Transverse colon (tissue), 4 donors: ENCODE measurements at regions not wholly inside any gene's neighbourhood (a gene's known extent, or its start where the extent isn't known, plus 50 kb on each side); places are given as distances from the start of the nearest gene placed in this dataset.
A peak's percentile ranks its signal among the peaks of the same experiment; 100 is the strongest.

Experiments used
- DNase-seq: peaks from one replicate; pipeline ENCODE4 v3.0.0-alpha.2; 2019
- H3K27ac ChIP-seq, 4 donors: fragments of 200-600 bp; sonication (generic); 2 replicates each; pipeline ENCODE4 v1.5.1; 2016 to 2018; ENCODE audit warnings: inconsistent platforms in 4 of 4
- H3K27me3 ChIP-seq: fragments of 200-600 bp; sonication (generic); 2 replicates; pipeline ENCODE4 v1.5.1; 2017; ENCODE audit warnings: inconsistent platforms
- H3K36me3 ChIP-seq, 4 donors: fragments of 200-600 bp; sonication (generic); 2 replicates each; pipeline ENCODE4 v1.5.1; 2017 to 2019; ENCODE audit warnings: inconsistent platforms in 4 of 4
- H3K4me1 ChIP-seq, 4 donors: fragments of 200-600 bp; sonication (generic); 2 replicates each; pipeline ENCODE4 v1.5.1; 2017 to 2020; ENCODE audit warnings: inconsistent platforms in 4 of 4
- H3K4me3 ChIP-seq, 4 donors: fragments of 200-600 bp; sonication (generic); 1 replicate in 1 of 4; 2 replicates in 3 of 4; pipeline versions ENCODE4 v1.5.1 to v1.6.1; 2017 to 2019; ENCODE audit warnings: inconsistent platforms in 4 of 4
- H3K9me3 ChIP-seq, 2 donors: fragments of 200-600 bp; sonication (generic); 2 replicates each; pipeline ENCODE4 v1.5.1; 2017 to 2019; ENCODE audit warnings: inconsistent platforms in 2 of 2
- EP300 ChIP-seq: sonication (generic); formaldehyde crosslinking; IDR thresholded peaks from one replicate; pipeline ENCODE4 v1.6.1; 2017; ENCODE audit warnings: antibody characterized with exemption, low read depth
- POLR2A ChIP-seq: fragments of 450-650 bp; IDR thresholded peaks from one replicate; pipeline ENCODE4 v1.6.1; 2016; ENCODE audit warnings: antibody characterized with exemption, mild to moderate bottlenecking, moderate library complexity
- POLR2AphosphoS5 ChIP-seq, 3 donors: sonication (generic); formaldehyde crosslinking; IDR thresholded peaks; one replicate each; pipeline ENCODE4 v1.6.1; 2016; ENCODE audit warnings: antibody characterized with exemption in 3 of 3
- WGBS, 2 donors: methylation state at CpG; one replicate each; pipeline ENCODE4 v1.1.5; 2018; ENCODE audit warnings: low coverage in 1 of 2; 5-methylcytosine and 5-hydroxymethylcytosine counted together
- in situ Hi-C, 4 donors: fragments of 200-750 bp; cut with MboI; loops; one replicate each; pipeline versions ENCODE4 v1.15.0 to v1.15.1; 2017; ENCODE audit warnings: low sequenced_read_pairs in 3 of 4, low pct_ligation_motif_present in 1 of 4, low pct_unique_long_range_greater_than_20kb in 1 of 4
- intact Hi-C: fragments of 100-400 bp; cut with DNase I; formaldehyde crosslinking; loops from one replicate; pipeline ENCODE4 v1.15.1; 2023; ENCODE audit warnings: low total_unique reads
- TF ChIP-seq, protein P1 (sequence below), 5 experiments: fragments of 200-600 bp in 3 of 5; fragments of 450-650 bp in 2 of 5; sonication (generic) in 3 of 5; IDR thresholded peaks; 1 replicate in 2 of 5; 2 replicates in 3 of 5; pipeline ENCODE4 v1.5.1; 2016 to 2017; ENCODE audit warnings: antibody characterized with exemption in 5 of 5, inconsistent platforms in 3 of 5, mild to moderate bottlenecking in 2 of 5, moderate library complexity in 1 of 5

GRCh38 chr1:75990686-75991085 lies 58.5 kb upstream of the ASB17 start:
- peaks cover 4% of the 10 kb centered on the region for H3K27me3 ChIP-seq
- no peak for DNase-seq
- in situ Hi-C loops, result no loop called here
- 46 to 60% methylated on average over 2 to 3 of the region's 3 CpGs for WGBS, 2 donors
- TF ChIP-seq POLR2A (no peak), EP300 (no peak), POLR2AphosphoS5 (IDR thresholded peaks at IDR 0.05) (no peak)
- TF ChIP-seq, protein P1, sequence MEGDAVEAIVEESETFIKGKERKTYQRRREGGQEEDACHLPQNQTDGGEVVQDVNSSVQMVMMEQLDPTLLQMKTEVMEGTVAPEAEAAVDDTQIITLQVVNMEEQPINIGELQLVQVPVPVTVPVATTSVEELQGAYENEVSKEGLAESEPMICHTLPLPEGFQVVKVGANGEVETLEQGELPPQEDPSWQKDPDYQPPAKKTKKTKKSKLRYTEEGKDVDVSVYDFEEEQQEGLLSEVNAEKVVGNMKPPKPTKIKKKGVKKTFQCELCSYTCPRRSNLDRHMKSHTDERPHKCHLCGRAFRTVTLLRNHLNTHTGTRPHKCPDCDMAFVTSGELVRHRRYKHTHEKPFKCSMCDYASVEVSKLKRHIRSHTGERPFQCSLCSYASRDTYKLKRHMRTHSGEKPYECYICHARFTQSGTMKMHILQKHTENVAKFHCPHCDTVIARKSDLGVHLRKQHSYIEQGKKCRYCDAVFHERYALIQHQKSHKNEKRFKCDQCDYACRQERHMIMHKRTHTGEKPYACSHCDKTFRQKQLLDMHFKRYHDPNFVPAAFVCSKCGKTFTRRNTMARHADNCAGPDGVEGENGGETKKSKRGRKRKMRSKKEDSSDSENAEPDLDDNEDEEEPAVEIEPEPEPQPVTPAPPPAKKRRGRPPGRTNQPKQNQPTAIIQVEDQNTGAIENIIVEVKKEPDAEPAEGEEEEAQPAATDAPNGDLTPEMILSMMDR (IDR thresholded peaks at IDR 0.05), result no peak
- no peaks in the 10 kb centered on the region for H3K4me1 ChIP-seq
- intact Hi-C loops, result no loop called here
- H3K36me3 ChIP-seq, result no peaks in the 10 kb centered on the region
- no peak overlapping the region for H3K4me3 ChIP-seq
- no peaks in the 10 kb centered on the region for H3K9me3 ChIP-seq
- no peak overlapping the region for H3K27ac ChIP-seq

DNA sequence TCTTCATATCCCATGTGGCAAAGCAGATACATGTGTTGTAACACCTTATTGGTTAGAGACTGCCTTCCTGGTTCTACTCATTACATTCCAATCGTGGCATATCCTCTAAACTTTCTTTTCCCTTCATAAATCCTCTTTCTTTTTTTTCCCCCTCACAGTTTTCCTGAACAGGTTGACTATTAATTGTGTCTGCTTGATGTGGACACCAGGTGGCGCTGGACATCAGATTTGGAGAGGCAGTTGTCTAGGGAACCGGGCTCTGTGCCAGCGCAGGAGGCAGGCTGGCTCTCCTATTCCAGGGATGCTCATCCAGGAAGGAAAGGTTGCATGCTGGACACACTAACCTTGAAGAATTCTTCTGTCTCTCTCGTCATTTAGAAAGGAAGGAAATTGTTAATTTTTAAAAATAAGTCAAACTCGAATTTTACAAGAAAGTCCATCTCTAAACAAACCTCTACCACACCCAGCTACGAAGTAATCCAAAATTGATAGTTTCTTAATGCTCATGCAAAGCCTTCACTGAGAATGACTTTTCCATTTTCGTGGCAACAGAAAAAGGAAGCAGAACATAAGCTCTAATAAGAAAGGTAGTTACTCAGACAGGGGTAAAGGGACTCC lies 59.4 kb upstream of the ASB17 start:
- in situ Hi-C loops, result no loop called here
- no peak overlapping the region for H3K27ac ChIP-seq
- H3K4me1 ChIP-seq, result no peaks in the 10 kb centered on the region
- DNase-seq, result peak; percentile 90
- 15 to 16% methylated on average over 7 to 8 of the region's 8 CpGs for WGBS, 2 donors
- no peaks in the 10 kb centered on the region for H3K9me3 ChIP-seq
- TF ChIP-seq POLR2AphosphoS5 (IDR thresholded peaks at IDR 0.05), result peak in 2 of 3 donors; percentile 65 to 78
- TF ChIP-seq, protein P1 (IDR thresholded peaks at IDR 0.05), result peak; percentile 78 to 89 (median 80)
- TF ChIP-seq EP300, result no peak
- no peak for TF ChIP-seq POLR2A
- H3K36me3 ChIP-seq, result no peaks in the 10 kb centered on the region
- intact Hi-C loops, result no loop called here
- peaks cover 4% of the 10 kb centered on the region for H3K27me3 ChIP-seq
- H3K4me3 ChIP-seq, result no peak overlapping the region

- Histone ChIP-seq H3K27ac (no peak overlapping the region), H3K4me1 (no peaks in the 10 kb centered on the region), H3K36me3 (no peaks in the 10 kb centered on the region), H3K9me3 (no peaks in the 10 kb centered on the region), H3K4me3 (no peak overlapping the region), H3K27me3 (peaks cover 4% of the 10 kb centered on the region)
- intact Hi-C loops (no loop called here), in situ Hi-C loops (no loop called here)
- DNase-seq, result no peak
- 70 to 80% methylated on average over 3 of the region's 3 CpGs for WGBS, 2 donors
- no peak for TF ChIP-seq EP300
- TF ChIP-seq, protein P1 (IDR thresholded peaks at IDR 0.05), result no peak
Measured at GRCh38 chr1:75992312-75992711, 60.1 kb upstream of the ASB17 start.

DNA sequence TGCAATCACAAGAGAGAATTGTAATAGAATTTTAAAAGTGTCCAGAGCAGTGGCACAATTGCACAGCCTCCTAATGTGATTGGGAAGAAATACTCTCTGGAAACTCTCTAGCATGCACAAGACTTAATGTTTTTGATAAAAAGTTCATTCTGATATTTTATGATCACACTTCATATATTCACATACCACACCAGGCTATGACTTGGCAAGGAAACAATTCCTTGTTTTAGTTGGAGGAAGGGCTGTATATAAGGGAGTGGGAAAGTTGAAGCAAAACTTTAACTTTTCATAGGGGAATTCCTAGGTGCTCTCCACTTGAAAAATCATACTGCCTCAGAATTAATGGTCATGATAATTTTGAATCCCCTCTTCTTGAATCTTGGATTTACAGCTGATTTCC lies 61.5 kb upstream of the ASB17 start:
- H3K27ac ChIP-seq, result no peak overlapping the region
- intact Hi-C loops (no loop called here), in situ Hi-C loops (no loop called here)
- H3K4me3 ChIP-seq, result no peak overlapping the region
- no peak for DNase-seq
- no peaks in the 10 kb centered on the region for H3K36me3 ChIP-seq
- no peaks in the 10 kb centered on the region for H3K4me1 ChIP-seq
- H3K9me3 ChIP-seq, result no peaks in the 10 kb centered on the region
- H3K27me3 ChIP-seq, result peaks cover 4% of the 10 kb centered on the region
- TF ChIP-seq POLR2A (no peak), EP300 (no peak), POLR2AphosphoS5 (IDR thresholded peaks at IDR 0.05) (no peak)
- TF ChIP-seq, protein P1 (IDR thresholded peaks at IDR 0.05), result no peak
